HL-60 (cell line): ENCODE measurements at regions not wholly inside any gene's neighbourhood (a gene's known extent, or its start where the extent isn't known, plus 50 kb on each side); places are given as distances from the start of the nearest gene placed in this dataset.

Experiments used
- GABPA ChIP-seq: IDR thresholded peaks from 2 replicates; pipeline ENCODE4 v1.6.1; 2012; ENCODE audit warnings: low read depth
- TF ChIP-seq, protein P1 (sequence below): IDR thresholded peaks from 2 replicates; pipeline ENCODE4 v1.6.1; 2012; ENCODE audit warnings: low read depth; ENCODE audit not compliant: insufficient replicate concordance
- TF ChIP-seq, protein P2 (sequence below): IDR thresholded peaks from one replicate; pipeline ENCODE4 v1.5.1; 2011; ENCODE audit warnings: low read length, control low read depth, inconsistent platforms; ENCODE audit not compliant: insufficient read depth

GRCh38 chr6:65927141-65927540, 220.1 kb upstream of the EYS start:
- TF ChIP-seq, protein P1, sequence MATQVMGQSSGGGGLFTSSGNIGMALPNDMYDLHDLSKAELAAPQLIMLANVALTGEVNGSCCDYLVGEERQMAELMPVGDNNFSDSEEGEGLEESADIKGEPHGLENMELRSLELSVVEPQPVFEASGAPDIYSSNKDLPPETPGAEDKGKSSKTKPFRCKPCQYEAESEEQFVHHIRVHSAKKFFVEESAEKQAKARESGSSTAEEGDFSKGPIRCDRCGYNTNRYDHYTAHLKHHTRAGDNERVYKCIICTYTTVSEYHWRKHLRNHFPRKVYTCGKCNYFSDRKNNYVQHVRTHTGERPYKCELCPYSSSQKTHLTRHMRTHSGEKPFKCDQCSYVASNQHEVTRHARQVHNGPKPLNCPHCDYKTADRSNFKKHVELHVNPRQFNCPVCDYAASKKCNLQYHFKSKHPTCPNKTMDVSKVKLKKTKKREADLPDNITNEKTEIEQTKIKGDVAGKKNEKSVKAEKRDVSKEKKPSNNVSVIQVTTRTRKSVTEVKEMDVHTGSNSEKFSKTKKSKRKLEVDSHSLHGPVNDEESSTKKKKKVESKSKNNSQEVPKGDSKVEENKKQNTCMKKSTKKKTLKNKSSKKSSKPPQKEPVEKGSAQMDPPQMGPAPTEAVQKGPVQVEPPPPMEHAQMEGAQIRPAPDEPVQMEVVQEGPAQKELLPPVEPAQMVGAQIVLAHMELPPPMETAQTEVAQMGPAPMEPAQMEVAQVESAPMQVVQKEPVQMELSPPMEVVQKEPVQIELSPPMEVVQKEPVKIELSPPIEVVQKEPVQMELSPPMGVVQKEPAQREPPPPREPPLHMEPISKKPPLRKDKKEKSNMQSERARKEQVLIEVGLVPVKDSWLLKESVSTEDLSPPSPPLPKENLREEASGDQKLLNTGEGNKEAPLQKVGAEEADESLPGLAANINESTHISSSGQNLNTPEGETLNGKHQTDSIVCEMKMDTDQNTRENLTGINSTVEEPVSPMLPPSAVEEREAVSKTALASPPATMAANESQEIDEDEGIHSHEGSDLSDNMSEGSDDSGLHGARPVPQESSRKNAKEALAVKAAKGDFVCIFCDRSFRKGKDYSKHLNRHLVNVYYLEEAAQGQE = no peak
- TF ChIP-seq, protein P2, sequence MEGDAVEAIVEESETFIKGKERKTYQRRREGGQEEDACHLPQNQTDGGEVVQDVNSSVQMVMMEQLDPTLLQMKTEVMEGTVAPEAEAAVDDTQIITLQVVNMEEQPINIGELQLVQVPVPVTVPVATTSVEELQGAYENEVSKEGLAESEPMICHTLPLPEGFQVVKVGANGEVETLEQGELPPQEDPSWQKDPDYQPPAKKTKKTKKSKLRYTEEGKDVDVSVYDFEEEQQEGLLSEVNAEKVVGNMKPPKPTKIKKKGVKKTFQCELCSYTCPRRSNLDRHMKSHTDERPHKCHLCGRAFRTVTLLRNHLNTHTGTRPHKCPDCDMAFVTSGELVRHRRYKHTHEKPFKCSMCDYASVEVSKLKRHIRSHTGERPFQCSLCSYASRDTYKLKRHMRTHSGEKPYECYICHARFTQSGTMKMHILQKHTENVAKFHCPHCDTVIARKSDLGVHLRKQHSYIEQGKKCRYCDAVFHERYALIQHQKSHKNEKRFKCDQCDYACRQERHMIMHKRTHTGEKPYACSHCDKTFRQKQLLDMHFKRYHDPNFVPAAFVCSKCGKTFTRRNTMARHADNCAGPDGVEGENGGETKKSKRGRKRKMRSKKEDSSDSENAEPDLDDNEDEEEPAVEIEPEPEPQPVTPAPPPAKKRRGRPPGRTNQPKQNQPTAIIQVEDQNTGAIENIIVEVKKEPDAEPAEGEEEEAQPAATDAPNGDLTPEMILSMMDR = no peak
- no peak for TF ChIP-seq GABPA
